ENCODE measurements at regions not wholly inside any gene's neighbourhood (a gene's known extent, or its start where the extent isn't known, plus 50 kb on each side); places are given as distances from the start of the nearest gene placed in this dataset.

DNA sequence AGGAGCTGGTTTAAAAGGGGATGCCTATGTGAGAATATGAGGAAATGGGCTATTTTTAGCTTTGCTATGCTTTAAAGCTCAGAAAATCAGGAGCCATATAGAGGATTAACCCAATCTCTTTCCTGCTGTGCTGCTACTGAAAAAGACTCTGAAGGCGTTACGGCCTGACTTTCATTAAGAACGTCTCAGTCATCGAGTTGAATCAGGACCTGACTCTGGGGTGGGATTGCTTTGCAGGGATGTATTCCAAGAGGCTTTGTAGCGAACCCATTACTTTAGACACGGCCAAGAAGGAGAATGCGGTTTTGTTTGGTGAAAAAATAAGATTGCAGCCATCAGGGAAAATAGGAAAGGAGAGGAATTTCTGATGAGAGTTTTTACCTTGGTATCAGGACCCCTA, 426.9 kb downstream of the CCSER2 start:
- no peak for TF ChIP-seq CEBPB (IDR thresholded peaks at IDR 0.05; ENCODE audit: low read depth, low read length)
- TF ChIP-seq POLR2A (IDR thresholded peaks at IDR 0.05; ENCODE audit: low read depth, low read length), result no peak
